Cerebellar cortex (tissue), 1 donor: ENCODE measurements at regions not wholly inside any gene's neighbourhood (a gene's known extent, or its start where the extent isn't known, plus 50 kb on each side); places are given as distances from the start of the nearest gene placed in this dataset.
"Not testable (repeated sequence)": the region's sequence is repeated elsewhere in the genome, so short reads cannot be mapped to it uniquely, and the experiment has no call there.

ENCODE experiments used
- DNase-seq: peaks from one replicate; pipeline ENCODE4 v3.0.0-alpha.2; 2015; ENCODE audit warnings: low spot score

- DNase-seq, result no peak
These were observed 468.2 kb downstream of the XYLT1 start for GRCh38 chr16:17002565-17002964.

- not testable (repeated sequence) for DNase-seq
These were observed 464.8 kb downstream of the XYLT1 start for GRCh38 chr16:17005963-17006362.

GRCh38 chr16:17011712-17012111 lies 459.0 kb downstream of the XYLT1 start:
- no peak for DNase-seq

- no peak for DNase-seq
These were observed 457.7 kb downstream of the XYLT1 start for GRCh38 chr16:17013038-17013437.

GRCh38 chr16:17014484-17015121 lies 456.2 kb downstream of the XYLT1 start:
- DNase-seq, result no peak

DNA sequence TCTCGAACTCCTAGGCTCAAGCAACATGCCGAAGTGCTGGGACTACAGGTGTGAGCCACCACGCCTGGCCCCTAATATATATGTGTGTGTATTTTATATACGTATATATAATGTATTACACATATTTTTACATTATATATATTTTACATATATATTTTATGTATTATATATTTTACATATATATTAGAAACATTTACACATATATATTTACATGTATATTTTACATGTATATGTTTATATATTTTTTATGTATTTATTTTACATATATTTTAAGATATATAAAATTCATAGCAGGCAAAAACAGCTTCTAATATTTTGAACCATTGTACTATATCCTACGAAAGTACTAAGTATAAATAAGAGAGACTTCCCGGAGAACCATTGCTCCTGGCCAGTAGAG lies 455.1 kb downstream of the XYLT1 start:
- DNase-seq, result no peak

DNA sequence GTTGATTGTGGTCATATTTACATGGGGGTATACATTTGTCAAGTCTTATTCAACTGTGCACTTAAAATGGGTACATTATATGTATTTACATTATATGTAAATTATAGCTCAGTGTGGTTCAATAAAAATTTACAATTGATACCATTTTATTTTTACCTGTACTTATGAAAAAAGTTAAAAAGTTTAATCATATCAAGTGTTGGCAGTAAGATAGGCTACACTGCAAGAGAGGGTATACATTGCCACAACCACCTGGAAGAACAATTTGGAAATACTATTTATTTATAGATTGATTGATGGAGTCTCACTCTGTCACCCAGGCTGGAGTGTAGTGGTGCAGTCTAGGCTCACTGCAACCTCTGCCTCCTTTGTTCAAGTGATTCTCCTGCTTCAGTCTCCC lies 453.3 kb downstream of the XYLT1 start:
- no peak for DNase-seq

- no peak for DNase-seq
These were observed 452.2 kb downstream of the XYLT1 start for GRCh38 chr16:17018585-17018939.

GRCh38 chr16:17019366-17019765 lies 451.4 kb downstream of the XYLT1 start:
- no peak for DNase-seq

DNA sequence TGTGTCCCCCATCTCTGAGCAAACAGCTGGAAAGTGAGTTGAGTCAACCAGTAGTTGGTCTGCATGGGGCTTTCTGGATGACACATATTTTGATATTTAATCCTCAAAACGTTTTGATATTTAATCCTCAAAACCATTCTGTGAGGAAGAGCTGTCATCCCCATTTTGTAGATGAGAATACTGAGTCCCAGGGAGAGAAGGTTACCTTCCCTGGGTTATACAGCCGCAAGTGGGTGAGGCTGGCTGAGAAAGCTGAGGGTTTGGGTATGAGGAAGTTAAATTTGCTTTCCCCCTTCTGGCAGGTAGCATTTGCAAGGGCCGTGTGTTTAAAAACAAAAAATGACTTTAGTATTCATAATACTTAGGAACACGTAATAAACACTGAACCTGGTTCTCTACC lies 447.2 kb downstream of the XYLT1 start:
- no peak for DNase-seq

DNA sequence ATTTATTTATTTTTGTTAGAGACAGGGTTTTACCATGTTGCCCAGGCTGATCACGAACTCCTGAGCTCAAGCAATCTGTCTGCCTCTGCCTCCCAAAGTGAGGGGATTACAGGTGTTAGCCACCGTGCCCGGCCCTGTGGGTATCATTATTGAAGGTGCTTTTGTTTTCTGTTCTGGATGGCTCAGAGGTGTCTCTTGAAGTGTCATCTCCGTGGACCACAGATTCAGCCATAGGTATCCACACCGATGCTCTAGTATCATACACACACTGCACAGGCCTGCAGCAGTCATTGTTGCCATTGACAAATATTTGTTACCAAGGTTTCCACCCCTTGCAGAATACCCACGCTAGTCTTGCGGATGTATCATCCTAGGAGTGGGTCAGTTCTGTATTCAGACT lies 446.2 kb downstream of the XYLT1 start:
- DNase-seq, result no peak

GRCh38 chr16:17026600-17027242 lies 444.0 kb downstream of the XYLT1 start:
- DNase-seq, result no peak

- no peak for DNase-seq
These were observed 443.2 kb downstream of the XYLT1 start for GRCh38 chr16:17027488-17028129.

DNA sequence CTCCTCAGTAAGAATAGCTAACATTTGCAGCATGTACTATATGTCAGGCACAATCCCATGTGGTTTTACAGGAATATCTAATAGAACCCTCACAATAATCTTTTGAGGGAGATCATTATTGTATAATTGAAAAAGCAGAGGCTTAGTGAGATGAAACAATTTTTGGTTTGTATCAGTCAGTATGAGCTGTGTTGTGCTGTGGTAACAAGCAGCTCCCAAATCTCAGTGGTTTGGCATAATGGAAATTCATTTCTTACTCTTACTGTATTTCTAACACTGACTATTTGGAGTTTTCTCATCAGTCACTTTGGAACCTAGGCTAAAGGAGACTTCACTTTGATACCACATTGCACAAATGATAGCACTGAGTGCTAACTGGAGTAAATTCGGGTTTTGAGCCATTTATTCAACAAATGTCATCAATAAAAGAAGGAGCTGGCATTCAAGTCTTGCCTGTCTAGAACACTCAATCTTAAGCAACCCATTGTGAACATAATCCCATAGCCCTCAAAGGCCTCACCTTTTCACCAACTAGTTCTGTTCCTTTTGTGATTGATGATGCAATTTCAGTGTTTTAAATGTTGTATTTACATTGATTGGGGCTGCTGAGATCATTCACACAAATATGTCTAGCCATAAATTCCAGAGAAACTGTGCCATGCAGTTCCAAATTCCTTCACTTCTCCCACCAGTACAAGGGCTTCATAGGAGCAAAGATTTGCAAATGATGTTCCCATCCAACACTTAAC lies 441.0 kb downstream of the XYLT1 start:
- DNase-seq, result no peak

GRCh38 chr16:17031484-17032268 lies 439.1 kb downstream of the XYLT1 start:
- no peak for DNase-seq

- DNase-seq, result no peak
These were observed 438.4 kb downstream of the XYLT1 start for GRCh38 chr16:17032332-17032731.

- no peak for DNase-seq
These were observed 436.1 kb downstream of the XYLT1 start for GRCh38 chr16:17034477-17035252.

- no peak for DNase-seq
These were observed 433.3 kb downstream of the XYLT1 start for GRCh38 chr16:17037499-17037898.

- DNase-seq, result no peak
These were observed 432.3 kb downstream of the XYLT1 start for GRCh38 chr16:17038415-17038814.

- DNase-seq, result not testable (repeated sequence)
These were observed 421.7 kb downstream of the XYLT1 start for GRCh38 chr16:17049109-17049508.

GRCh38 chr16:17050468-17050867 lies 420.3 kb downstream of the XYLT1 start:
- no peak for DNase-seq
